Thoracic aorta (tissue), 2 donors: ENCODE measurements at regions not wholly inside any gene's neighbourhood (a gene's known extent, or its start where the extent isn't known, plus 50 kb on each side); places are given as distances from the start of the nearest gene placed in this dataset.
"Not testable (repeated sequence)": the region's sequence is repeated elsewhere in the genome, so short reads cannot be mapped to it uniquely, and the experiment has no call there.

Experiments
- ATAC-seq: fragments of 150-250 bp; one replicate; pipeline ENCODE4 v1.8.0; 2017; ENCODE audit warnings: low read depth; ENCODE audit not compliant: insufficient number of reproducible peaks, low FRiP score
- DNase-seq: peaks from one replicate; pipeline ENCODE4 v3.0.0-alpha.2; 2020; ENCODE audit warnings: low spot score
- H3K27ac ChIP-seq, 2 donors: fragments of 200-600 bp; sonication (generic); 1 replicate in 1 of 2; 2 replicates in 1 of 2; pipeline ENCODE4 v1.5.1; 2016; ENCODE audit warnings: mild to moderate bottlenecking in 2 of 2, moderate library complexity in 2 of 2
- H3K27me3 ChIP-seq: fragments of 200-600 bp; sonication (generic); replicated peaks from 2 replicates; pipeline ENCODE4 v1.6.0; 2016; ENCODE audit warnings: mild to moderate bottlenecking; ENCODE audit not compliant: insufficient read depth
- H3K36me3 ChIP-seq: fragments of 200-600 bp; sonication (generic); one replicate; pipeline ENCODE4 v1.5.1; 2016
- H3K4me1 ChIP-seq, 2 donors: fragments of 200-600 bp; sonication (generic); 1 replicate in 1 of 2; 2 replicates in 1 of 2; pipeline versions ENCODE4 v1.5.1 to v1.6.0; 2016; ENCODE audit warnings: low read depth in 2 of 2, mild to moderate bottlenecking in 1 of 2; ENCODE audit not compliant: control insufficient read depth in 1 of 2
- H3K4me3 ChIP-seq: fragments of 200-600 bp; sonication (generic); 2 replicates; pipeline ENCODE4 v1.5.1; 2016; ENCODE audit warnings: mild to moderate bottlenecking
- H3K9me3 ChIP-seq: fragments of 200-600 bp; sonication (generic); 2 replicates; pipeline ENCODE4 v1.5.1; 2016
- TF ChIP-seq, protein P1 (sequence below): fragments of 200-600 bp; sonication (generic); IDR thresholded peaks from one replicate; pipeline ENCODE4 v1.5.1; 2019; ENCODE audit warnings: antibody characterized with exemption

DNA sequence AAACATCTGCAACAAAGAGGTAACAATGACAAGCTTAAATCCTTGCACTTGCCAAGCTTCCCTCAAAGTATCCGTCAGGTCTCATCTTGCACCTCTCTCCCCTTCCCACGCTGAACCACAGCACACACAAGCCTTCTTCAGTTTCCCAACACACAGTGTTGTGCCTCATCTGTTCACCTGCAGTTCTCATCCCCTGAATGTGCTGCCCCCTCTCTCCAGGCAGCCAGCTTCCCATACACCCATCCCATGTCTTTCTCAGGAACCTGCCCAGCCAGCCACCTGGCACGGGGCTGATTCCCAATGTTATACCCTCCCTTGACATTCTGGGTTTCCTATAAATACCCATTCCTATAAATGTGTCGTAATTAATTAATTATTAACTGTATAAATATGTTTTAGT, 314.8 kb downstream of the PRELID2 start:
- TF ChIP-seq, protein P1, sequence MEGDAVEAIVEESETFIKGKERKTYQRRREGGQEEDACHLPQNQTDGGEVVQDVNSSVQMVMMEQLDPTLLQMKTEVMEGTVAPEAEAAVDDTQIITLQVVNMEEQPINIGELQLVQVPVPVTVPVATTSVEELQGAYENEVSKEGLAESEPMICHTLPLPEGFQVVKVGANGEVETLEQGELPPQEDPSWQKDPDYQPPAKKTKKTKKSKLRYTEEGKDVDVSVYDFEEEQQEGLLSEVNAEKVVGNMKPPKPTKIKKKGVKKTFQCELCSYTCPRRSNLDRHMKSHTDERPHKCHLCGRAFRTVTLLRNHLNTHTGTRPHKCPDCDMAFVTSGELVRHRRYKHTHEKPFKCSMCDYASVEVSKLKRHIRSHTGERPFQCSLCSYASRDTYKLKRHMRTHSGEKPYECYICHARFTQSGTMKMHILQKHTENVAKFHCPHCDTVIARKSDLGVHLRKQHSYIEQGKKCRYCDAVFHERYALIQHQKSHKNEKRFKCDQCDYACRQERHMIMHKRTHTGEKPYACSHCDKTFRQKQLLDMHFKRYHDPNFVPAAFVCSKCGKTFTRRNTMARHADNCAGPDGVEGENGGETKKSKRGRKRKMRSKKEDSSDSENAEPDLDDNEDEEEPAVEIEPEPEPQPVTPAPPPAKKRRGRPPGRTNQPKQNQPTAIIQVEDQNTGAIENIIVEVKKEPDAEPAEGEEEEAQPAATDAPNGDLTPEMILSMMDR: no peak
- no peaks in the 10 kb centered on the region for H3K27me3 ChIP-seq
- H3K9me3 ChIP-seq: peaks cover 2% of the 10 kb centered on the region
- no peaks in the 10 kb centered on the region for H3K4me1 ChIP-seq
- DNase-seq (no peak), ATAC-seq (no peak)
- no peak overlapping the region for H3K27ac ChIP-seq
- no peaks in the 10 kb centered on the region for H3K36me3 ChIP-seq
- H3K4me3 ChIP-seq: no peak overlapping the region

DNA sequence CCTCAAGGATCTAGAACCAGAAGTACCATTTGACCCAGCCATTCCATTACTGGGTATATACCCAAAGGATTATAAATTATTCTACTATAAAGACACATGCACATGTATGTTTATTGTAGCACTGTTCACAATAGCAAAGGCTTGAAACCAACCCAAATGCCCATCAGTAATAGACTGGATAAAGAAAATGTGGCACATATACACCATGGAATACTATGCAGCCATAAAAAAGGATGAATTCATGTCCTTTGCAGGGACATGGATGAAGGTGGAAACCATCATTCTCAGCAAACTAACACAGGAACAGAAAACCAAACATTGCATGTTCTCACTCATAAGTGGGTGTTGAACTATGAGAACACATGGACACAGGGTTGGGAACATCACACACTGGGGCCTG, 317.6 kb downstream of the PRELID2 start:
- H3K4me3 ChIP-seq, ATAC-seq, H3K27ac ChIP-seq, H3K27me3 ChIP-seq, H3K4me1 ChIP-seq, DNase-seq, H3K36me3 ChIP-seq, H3K9me3 ChIP-seq: not testable (repeated sequence)

DNA sequence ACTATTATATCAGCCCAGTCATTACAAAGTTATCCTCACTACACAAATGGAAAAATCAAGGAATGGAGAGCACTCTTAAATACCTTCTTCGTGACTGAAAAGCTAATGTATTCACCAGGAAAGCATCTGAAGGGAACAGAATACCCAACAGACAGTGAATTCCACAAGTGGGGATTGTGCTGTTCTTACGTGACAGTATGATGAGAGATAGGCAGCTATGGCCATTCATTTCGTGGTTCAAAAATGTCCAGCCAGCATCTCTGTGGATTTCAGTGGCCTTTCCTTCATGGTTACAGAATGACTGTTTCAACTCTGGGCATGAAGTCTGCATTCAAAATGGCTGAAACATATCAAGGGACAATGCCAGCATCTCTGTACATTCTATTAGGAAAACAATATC, 323.8 kb downstream of the PRELID2 start:
- no peak overlapping the region for H3K27ac ChIP-seq
- no peak overlapping the region for H3K4me3 ChIP-seq
- peaks cover 15 to 28% of the 10 kb centered on the region in 2 donors for H3K4me1 ChIP-seq
- H3K9me3 ChIP-seq: no peaks in the 10 kb centered on the region
- TF ChIP-seq, protein P1: no peak
- no peak for ATAC-seq
- peaks cover 3% of the 10 kb centered on the region for H3K36me3 ChIP-seq
- H3K27me3 ChIP-seq: no peaks in the 10 kb centered on the region
- DNase-seq: no peak

DNA sequence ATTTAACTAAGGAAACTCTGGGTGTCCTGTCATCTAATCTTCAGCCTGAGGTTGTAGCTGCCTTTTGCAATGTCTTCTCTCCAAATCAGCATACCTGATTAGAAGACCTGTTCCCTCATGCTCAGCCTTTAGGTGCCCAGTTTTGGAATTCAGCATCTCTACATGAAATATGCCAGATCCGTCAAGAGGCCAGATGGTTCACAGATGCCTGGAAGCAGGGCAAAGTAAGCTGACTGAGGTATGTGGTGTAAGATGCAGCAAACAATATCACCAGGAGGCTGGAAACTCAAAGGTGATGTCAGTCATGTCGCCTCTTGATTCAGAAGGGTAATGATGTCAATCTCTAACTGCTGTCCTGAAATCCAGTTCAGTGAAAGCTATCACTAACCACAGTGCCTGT, 324.4 kb downstream of the PRELID2 start:
- ATAC-seq (no peak), DNase-seq (no peak)
- Histone ChIP-seq H3K27ac (no peak overlapping the region), H3K36me3 (peaks cover 3% of the 10 kb centered on the region), H3K9me3 (no peaks in the 10 kb centered on the region), H3K27me3 (no peaks in the 10 kb centered on the region), H3K4me3 (no peak overlapping the region), H3K4me1 (peaks cover 15 to 28% of the 10 kb centered on the region in 2 donors)
- TF ChIP-seq, protein P1: no peak

DNA sequence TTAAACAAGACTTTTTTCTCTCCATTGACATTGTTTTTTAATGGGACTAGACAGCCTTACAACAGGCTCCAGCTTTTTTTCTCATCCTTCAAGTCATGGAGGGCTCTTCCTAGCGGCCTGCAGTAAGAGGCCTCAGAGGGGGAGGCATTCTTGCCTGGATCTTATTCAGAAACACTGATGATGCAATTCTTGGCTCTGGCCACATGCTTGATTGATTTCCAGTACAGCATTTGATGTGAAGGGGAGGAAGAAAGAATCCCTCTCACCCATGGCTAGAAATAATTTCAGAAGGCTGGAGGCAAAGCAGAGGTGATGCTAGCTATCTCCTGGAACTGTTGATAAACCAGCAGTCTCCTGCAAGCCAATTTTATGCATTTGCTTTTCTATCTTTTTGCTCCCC, 324.8 kb downstream of the PRELID2 start:
- DNase-seq (no peak), ATAC-seq (no peak)
- H3K36me3 ChIP-seq: peaks cover 3% of the 10 kb centered on the region
- peaks cover 15 to 28% of the 10 kb centered on the region in 2 donors for H3K4me1 ChIP-seq
- no peaks in the 10 kb centered on the region for H3K9me3 ChIP-seq
- H3K27me3 ChIP-seq: no peaks in the 10 kb centered on the region
- H3K27ac ChIP-seq: peak overlapping the region; percentile 1 to 59
- no peak overlapping the region for H3K4me3 ChIP-seq
- TF ChIP-seq, protein P1: no peak
